RWPE2 (cell line): ENCODE measurements at regions not wholly inside any gene's neighbourhood (a gene's known extent, or its start where the extent isn't known, plus 50 kb on each side); places are given as distances from the start of the nearest gene placed in this dataset.
"Not testable (repeated sequence)": the region's sequence is repeated elsewhere in the genome, so short reads cannot be mapped to it uniquely, and the experiment has no call there.

Experiments used
- ATAC-seq: fragments of 200-7000 bp; cut with Tn5 transposase; 3 replicates; pipeline ENCODE4 v1.9.1; 2021; ENCODE audit warnings: low read depth
- DNase-seq: peaks from one replicate; pipeline ENCODE4 v3.0.0-alpha.2; 2020; ENCODE audit warnings: low spot score
- H3K27ac ChIP-seq: fragments of 450-650 bp; 2 replicates; pipeline ENCODE4 v1.5.1; 2017; ENCODE audit warnings: mild to moderate bottlenecking; ENCODE audit not compliant: poor library complexity, severe bottlenecking
- H3K27me3 ChIP-seq: fragments of 250-450 bp; sonication (Bioruptor Pico); 2 replicates; pipeline ENCODE4 v1.5.1; 2021; ENCODE audit warnings: mild to moderate bottlenecking, moderate library complexity; ENCODE audit not compliant: insufficient read depth, poor library complexity, severe bottlenecking
- H3K36me3 ChIP-seq: fragments of 250-450 bp; sonication (Bioruptor Pico); 2 replicates; pipeline ENCODE4 v1.5.1; 2020; ENCODE audit warnings: low read depth, mild to moderate bottlenecking, moderate library complexity
- H3K4me1 ChIP-seq: fragments of 250-450 bp; sonication (Bioruptor Pico); 2 replicates; pipeline ENCODE4 v1.5.1; 2021; ENCODE audit warnings: mild to moderate bottlenecking, moderate library complexity; ENCODE audit not compliant: insufficient read depth, poor library complexity, severe bottlenecking
- H3K4me3 ChIP-seq: fragments of 250-450 bp; sonication (Bioruptor Pico); 2 replicates; pipeline ENCODE4 v1.5.1; 2021; ENCODE audit warnings: mild to moderate bottlenecking, moderate library complexity; ENCODE audit not compliant: severe bottlenecking
- H3K9me3 ChIP-seq: fragments of 250-450 bp; sonication (Bioruptor Pico); 2 replicates; pipeline ENCODE4 v1.5.1; 2021; ENCODE audit warnings: mild to moderate bottlenecking, moderate library complexity; ENCODE audit not compliant: severe bottlenecking
- CTCF ChIP-seq: fragments of 450-650 bp; IDR thresholded peaks from one replicate; pipeline ENCODE4 v1.5.1; 2017; ENCODE audit warnings: mild to moderate bottlenecking, moderate library complexity; ENCODE audit not compliant: poor library complexity, severe bottlenecking

GRCh38 chr2:118747066-118747465 is 100.4 kb downstream of the EN1 start:
- no peak overlapping the region for H3K27ac ChIP-seq
- no peaks in the 10 kb centered on the region for H3K36me3 ChIP-seq
- H3K4me3 ChIP-seq = no peak overlapping the region
- ATAC-seq (0 out of 3 replicates have a peak, but pooled peaks have one; percentile 35), DNase-seq (no peak)
- no peak for TF ChIP-seq CTCF
- H3K4me1 ChIP-seq = no peaks in the 10 kb centered on the region
- H3K27me3 ChIP-seq = no peaks in the 10 kb centered on the region
- peaks cover 3% of the 10 kb centered on the region for H3K9me3 ChIP-seq

- not testable (repeated sequence) for H3K9me3 ChIP-seq, DNase-seq, H3K4me3 ChIP-seq, H3K27ac ChIP-seq, H3K27me3 ChIP-seq, H3K36me3 ChIP-seq, H3K4me1 ChIP-seq, ATAC-seq
Observed at GRCh38 chr2:118744682-118745181, 102.7 kb downstream of the EN1 start.

- H3K27ac ChIP-seq = peak overlapping the region; percentile 77
- TF ChIP-seq CTCF = no peak
- peak; percentile 83 for DNase-seq
Observed at GRCh38 chr2:118738524-118739308, 108.7 kb downstream of the EN1 start.

GRCh38 chr2:118738106-118738505 is 109.3 kb downstream of the EN1 start:
- Histone ChIP-seq H3K27me3 (no peaks in the 10 kb centered on the region), H3K4me1 (peaks cover 15% of the 10 kb centered on the region), H3K36me3 (no peaks in the 10 kb centered on the region), H3K27ac (peak overlapping the region; percentile 77), H3K9me3 (no peaks in the 10 kb centered on the region), H3K4me3 (no peak overlapping the region)
- TF ChIP-seq CTCF = no peak
- ATAC-seq (no peak; the same call in 2 of the 3 replicates), DNase-seq (no peak)

More at GRCh38 chr2:118738524-118739308, 108.7 kb downstream of the EN1 start:
- H3K27me3 ChIP-seq = no peaks in the 10 kb centered on the region
- H3K9me3 ChIP-seq = no peaks in the 10 kb centered on the region
- H3K36me3 ChIP-seq = no peaks in the 10 kb centered on the region
- peak; percentile 100 for ATAC-seq
- H3K4me1 ChIP-seq = peaks cover 15% of the 10 kb centered on the region
- no peak overlapping the region for H3K4me3 ChIP-seq

GRCh38 chr2:118737684-118738083 is 109.8 kb downstream of the EN1 start:
- no peaks in the 10 kb centered on the region for H3K36me3 ChIP-seq
- no peak overlapping the region for H3K4me3 ChIP-seq
- no peak for TF ChIP-seq CTCF
- DNase-seq (no peak), ATAC-seq (no peak)
- no peaks in the 10 kb centered on the region for H3K9me3 ChIP-seq
- H3K27me3 ChIP-seq = no peaks in the 10 kb centered on the region
- H3K4me1 ChIP-seq = peaks cover 15% of the 10 kb centered on the region
- H3K27ac ChIP-seq = peak overlapping the region; percentile 77
